ENCODE measurements at regions not wholly inside any gene's neighbourhood (a gene's known extent, or its start where the extent isn't known, plus 50 kb on each side); places are given as distances from the start of the nearest gene placed in this dataset.

DNA sequence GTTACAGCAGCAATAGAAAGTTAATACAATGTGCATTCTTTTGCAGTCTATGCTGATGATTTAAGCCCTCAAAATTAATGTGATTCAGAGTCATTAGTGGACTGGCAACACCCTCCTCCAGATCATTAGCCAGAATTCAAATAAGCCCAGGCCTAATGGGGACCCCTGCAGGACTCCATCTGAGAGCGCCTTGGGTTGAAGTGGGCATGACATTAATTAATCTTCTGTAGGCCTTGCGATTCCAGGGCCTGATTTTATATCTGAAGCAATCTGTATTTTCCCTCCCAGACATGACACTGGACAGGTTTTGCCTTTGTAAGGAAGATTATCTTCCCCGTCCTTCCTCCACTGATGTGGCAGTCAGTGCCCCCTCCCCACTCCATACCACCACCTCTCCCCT, 442.9 kb downstream of the FOXO1 start (continued):
- TF ChIP-seq, protein P1, sequence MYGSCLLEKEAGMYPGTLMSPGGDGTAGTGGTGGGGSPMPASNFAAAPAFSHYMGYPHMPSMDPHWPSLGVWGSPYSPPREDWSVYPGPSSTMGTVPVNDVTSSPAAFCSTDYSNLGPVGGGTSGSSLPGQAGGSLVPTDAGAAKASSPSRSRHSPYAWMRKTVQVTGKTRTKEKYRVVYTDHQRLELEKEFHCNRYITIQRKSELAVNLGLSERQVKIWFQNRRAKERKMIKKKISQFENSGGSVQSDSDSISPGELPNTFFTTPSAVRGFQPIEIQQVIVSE (CRISPR knock-in tag; IDR thresholded peaks at IDR 0.05; ENCODE audit: borderline replicate concordance), result no peak

DNA sequence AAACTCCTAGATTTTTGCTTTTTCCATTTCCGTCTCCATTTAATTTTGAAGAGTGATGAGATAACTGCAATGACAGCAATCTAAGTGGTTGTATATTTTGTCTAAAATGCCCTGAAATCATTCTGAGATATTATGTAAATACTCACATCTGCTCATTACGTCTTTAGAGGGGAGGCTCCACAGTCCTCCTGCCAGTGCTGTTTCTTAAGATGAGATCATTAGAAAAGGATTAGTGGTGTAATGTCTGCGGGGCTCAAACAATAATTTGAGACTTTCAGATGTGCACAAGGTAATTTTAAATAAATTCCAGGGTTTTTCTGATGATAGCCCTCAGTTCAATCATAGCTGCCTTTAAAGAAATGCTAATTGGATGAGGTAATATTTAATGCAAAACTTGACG, 437.9 kb downstream of the FOXO1 start:
- Mint-ChIP-seq H3K27ac (no peak overlapping the region), H3K27me3 (ENCODE audit: low read depth) (no peaks in the 10 kb centered on the region), H3K9me3 (no peaks in the 10 kb centered on the region), H3K4me1 (peaks cover 3% of the 10 kb centered on the region; the same call in 1 of the 2 replicates), H3K36me3 (no peaks in the 10 kb centered on the region), H3K4me3 (no peak overlapping the region)
- TF ChIP-seq SP1 (CRISPR knock-in tag; conservative IDR thresholded peaks at IDR 0.05), result no peak
- no peak for TF ChIP-seq KAT7 (CRISPR knock-in tag; IDR thresholded peaks at IDR 0.05; ENCODE audit: borderline replicate concordance)
- TF ChIP-seq, protein P2, sequence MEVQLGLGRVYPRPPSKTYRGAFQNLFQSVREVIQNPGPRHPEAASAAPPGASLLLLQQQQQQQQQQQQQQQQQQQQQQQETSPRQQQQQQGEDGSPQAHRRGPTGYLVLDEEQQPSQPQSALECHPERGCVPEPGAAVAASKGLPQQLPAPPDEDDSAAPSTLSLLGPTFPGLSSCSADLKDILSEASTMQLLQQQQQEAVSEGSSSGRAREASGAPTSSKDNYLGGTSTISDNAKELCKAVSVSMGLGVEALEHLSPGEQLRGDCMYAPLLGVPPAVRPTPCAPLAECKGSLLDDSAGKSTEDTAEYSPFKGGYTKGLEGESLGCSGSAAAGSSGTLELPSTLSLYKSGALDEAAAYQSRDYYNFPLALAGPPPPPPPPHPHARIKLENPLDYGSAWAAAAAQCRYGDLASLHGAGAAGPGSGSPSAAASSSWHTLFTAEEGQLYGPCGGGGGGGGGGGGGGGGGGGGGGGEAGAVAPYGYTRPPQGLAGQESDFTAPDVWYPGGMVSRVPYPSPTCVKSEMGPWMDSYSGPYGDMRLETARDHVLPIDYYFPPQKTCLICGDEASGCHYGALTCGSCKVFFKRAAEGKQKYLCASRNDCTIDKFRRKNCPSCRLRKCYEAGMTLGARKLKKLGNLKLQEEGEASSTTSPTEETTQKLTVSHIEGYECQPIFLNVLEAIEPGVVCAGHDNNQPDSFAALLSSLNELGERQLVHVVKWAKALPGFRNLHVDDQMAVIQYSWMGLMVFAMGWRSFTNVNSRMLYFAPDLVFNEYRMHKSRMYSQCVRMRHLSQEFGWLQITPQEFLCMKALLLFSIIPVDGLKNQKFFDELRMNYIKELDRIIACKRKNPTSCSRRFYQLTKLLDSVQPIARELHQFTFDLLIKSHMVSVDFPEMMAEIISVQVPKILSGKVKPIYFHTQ (CRISPR knock-in tag; IDR thresholded peaks at IDR 0.05), result no peak
- TF ChIP-seq ZNF219 (CRISPR knock-in tag; IDR thresholded peaks at IDR 0.05; ENCODE audit: borderline replicate concordance), result no peak
- no peak for TF ChIP-seq ATF1 (CRISPR knock-in tag; IDR thresholded peaks at IDR 0.05)
- TF ChIP-seq NR1H2 (CRISPR knock-in tag; IDR thresholded peaks at IDR 0.05), result no peak
- TF ChIP-seq IRF2 (CRISPR knock-in tag; IDR thresholded peaks at IDR 0.05; ENCODE audit: borderline replicate concordance, low read depth), result no peak
- TF ChIP-seq, protein P3, sequence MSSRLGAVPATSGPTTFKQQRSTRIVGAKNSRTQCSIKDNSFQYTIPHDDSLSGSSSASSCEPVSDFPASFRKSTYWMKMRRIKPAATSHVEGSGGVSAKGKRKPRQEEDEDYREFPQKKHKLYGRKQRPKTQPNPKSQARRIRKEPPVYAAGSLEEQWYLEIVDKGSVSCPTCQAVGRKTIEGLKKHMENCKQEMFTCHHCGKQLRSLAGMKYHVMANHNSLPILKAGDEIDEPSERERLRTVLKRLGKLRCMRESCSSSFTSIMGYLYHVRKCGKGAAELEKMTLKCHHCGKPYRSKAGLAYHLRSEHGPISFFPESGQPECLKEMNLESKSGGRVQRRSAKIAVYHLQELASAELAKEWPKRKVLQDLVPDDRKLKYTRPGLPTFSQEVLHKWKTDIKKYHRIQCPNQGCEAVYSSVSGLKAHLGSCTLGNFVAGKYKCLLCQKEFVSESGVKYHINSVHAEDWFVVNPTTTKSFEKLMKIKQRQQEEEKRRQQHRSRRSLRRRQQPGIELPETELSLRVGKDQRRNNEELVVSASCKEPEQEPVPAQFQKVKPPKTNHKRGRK (CRISPR knock-in tag; IDR thresholded peaks at IDR 0.05; ENCODE audit: borderline replicate concordance), result no peak
- TF ChIP-seq OVOL2 (CRISPR knock-in tag; IDR thresholded peaks at IDR 0.05; ENCODE audit: borderline replicate concordance), result no peak
- no peak for TF ChIP-seq GABPB1 (CRISPR knock-in tag; IDR thresholded peaks at IDR 0.05)
- TF ChIP-seq TCF7 (CRISPR knock-in tag; IDR thresholded peaks at IDR 0.05; ENCODE audit: low read depth), result no peak
- TF ChIP-seq, protein P4, sequence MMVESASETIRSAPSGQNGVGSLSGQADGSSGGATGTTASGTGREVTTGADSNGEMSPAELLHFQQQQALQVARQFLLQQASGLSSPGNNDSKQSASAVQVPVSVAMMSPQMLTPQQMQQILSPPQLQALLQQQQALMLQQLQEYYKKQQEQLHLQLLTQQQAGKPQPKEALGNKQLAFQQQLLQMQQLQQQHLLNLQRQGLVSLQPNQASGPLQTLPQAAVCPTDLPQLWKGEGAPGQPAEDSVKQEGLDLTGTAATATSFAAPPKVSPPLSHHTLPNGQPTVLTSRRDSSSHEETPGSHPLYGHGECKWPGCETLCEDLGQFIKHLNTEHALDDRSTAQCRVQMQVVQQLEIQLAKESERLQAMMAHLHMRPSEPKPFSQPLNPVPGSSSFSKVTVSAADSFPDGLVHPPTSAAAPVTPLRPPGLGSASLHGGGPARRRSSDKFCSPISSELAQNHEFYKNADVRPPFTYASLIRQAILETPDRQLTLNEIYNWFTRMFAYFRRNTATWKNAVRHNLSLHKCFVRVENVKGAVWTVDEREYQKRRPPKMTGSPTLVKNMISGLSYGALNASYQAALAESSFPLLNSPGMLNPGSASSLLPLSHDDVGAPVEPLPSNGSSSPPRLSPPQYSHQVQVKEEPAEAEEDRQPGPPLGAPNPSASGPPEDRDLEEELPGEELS (CRISPR knock-in tag; IDR thresholded peaks at IDR 0.05), result no peak
- ATAC-seq (no peak), DNase-seq (ENCODE audit: low spot score) (no peak)
- ChIA-PET POLR2A (no interaction called here), CTCF (no interaction called here)

DNA sequence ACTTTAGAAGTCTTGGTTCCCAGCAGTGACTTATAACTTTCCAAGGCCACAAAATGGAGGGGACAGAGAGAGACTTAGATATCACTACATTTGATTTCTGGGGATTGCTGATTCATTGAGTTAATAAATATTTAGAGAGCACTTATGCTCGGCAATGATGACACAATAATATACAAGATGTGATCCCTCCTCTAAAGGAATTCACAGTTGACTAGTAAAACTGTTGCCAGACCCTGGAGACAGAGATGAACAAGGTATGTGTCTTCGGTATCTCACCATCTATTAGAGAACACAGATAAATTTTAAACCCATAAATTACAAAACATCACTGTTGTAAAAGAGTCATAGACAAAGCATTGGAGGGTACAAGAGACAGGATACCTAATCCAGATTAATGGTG, 437.5 kb downstream of the FOXO1 start:
- H3K27me3 Mint-ChIP-seq (ENCODE audit: low read depth), result no peaks in the 10 kb centered on the region
- no peaks in the 10 kb centered on the region for H3K36me3 Mint-ChIP-seq
- H3K9me3 Mint-ChIP-seq, result no peaks in the 10 kb centered on the region
- no peak for DNase-seq (ENCODE audit: low spot score)
- ChIA-PET CTCF (no interaction called here), POLR2A (no interaction called here)
- no peak overlapping the region for H3K4me3 Mint-ChIP-seq
- peaks cover 3% of the 10 kb centered on the region; the same call in 1 of the 2 replicates for H3K4me1 Mint-ChIP-seq
- ATAC-seq, result no peak
- no peak overlapping the region for H3K27ac Mint-ChIP-seq
- TF ChIP-seq GRHL2 (CRISPR knock-in tag; IDR thresholded peaks at IDR 0.05; ENCODE audit: insufficient replicate concordance, severe bottlenecking) (no peak), ZNF317 (CRISPR knock-in tag; IDR thresholded peaks at IDR 0.05; ENCODE audit: borderline replicate concordance, low read depth) (no peak), ESRRA (CRISPR knock-in tag; IDR thresholded peaks at IDR 0.05; ENCODE audit: borderline replicate concordance) (no peak), NR2C2 (CRISPR knock-in tag; IDR thresholded peaks at IDR 0.05) (no peak), GABPB1 (CRISPR knock-in tag; IDR thresholded peaks at IDR 0.05) (no peak)
- TF ChIP-seq, protein P5, sequence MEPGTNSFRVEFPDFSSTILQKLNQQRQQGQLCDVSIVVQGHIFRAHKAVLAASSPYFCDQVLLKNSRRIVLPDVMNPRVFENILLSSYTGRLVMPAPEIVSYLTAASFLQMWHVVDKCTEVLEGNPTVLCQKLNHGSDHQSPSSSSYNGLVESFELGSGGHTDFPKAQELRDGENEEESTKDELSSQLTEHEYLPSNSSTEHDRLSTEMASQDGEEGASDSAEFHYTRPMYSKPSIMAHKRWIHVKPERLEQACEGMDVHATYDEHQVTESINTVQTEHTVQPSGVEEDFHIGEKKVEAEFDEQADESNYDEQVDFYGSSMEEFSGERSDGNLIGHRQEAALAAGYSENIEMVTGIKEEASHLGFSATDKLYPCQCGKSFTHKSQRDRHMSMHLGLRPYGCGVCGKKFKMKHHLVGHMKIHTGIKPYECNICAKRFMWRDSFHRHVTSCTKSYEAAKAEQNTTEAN (CRISPR knock-in tag; IDR thresholded peaks at IDR 0.05), result no peak
- TF ChIP-seq, protein P2 (CRISPR knock-in tag; IDR thresholded peaks at IDR 0.05), result no peak
- TF ChIP-seq, protein P6, sequence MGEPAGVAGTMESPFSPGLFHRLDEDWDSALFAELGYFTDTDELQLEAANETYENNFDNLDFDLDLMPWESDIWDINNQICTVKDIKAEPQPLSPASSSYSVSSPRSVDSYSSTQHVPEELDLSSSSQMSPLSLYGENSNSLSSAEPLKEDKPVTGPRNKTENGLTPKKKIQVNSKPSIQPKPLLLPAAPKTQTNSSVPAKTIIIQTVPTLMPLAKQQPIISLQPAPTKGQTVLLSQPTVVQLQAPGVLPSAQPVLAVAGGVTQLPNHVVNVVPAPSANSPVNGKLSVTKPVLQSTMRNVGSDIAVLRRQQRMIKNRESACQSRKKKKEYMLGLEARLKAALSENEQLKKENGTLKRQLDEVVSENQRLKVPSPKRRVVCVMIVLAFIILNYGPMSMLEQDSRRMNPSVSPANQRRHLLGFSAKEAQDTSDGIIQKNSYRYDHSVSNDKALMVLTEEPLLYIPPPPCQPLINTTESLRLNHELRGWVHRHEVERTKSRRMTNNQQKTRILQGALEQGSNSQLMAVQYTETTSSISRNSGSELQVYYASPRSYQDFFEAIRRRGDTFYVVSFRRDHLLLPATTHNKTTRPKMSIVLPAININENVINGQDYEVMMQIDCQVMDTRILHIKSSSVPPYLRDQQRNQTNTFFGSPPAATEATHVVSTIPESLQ (CRISPR knock-in tag; IDR thresholded peaks at IDR 0.05), result no peak
